Astrocyte of the cerebellum (primary cell): ENCODE measurements at regions not wholly inside any gene's neighbourhood (a gene's known extent, or its start where the extent isn't known, plus 50 kb on each side); places are given as distances from the start of the nearest gene placed in this dataset.

Experiments used
- DNase-seq: peaks from one replicate; pipeline ENCODE4 v3.0.0-alpha.2; 2011; ENCODE audit warnings: low read depth
- H3K4me3 ChIP-seq: 2 replicates; pipeline ENCODE4 v1.5.1; 2011; ENCODE audit warnings: mild to moderate bottlenecking, low read depth, low read length, moderate library complexity
- CTCF ChIP-seq: IDR thresholded peaks from 2 replicates; pipeline ENCODE4 v1.5.1; 2012; ENCODE audit warnings: low read length, low read depth, moderate library complexity, mild to moderate bottlenecking; ENCODE audit errors: missing control alignments
- in situ Hi-C: cut with HindIII; loops from 2 replicates; pipeline ENCODE4 v1.10.0; 2017; ENCODE audit warnings: low sequenced_read_pairs

- in situ Hi-C loops: no loop called here
- TF ChIP-seq CTCF: no peak
- DNase-seq: no peak
- no peak overlapping the region for H3K4me3 ChIP-seq
These were observed 135.4 kb downstream of the TMEM17 start for GRCh38 chr2:62370321-62371250.

GRCh38 chr2:62369541-62370202, 136.3 kb downstream of the TMEM17 start:
- TF ChIP-seq CTCF: no peak
- in situ Hi-C loops: no loop called here
- no peak overlapping the region for H3K4me3 ChIP-seq
- DNase-seq: no peak

DNA sequence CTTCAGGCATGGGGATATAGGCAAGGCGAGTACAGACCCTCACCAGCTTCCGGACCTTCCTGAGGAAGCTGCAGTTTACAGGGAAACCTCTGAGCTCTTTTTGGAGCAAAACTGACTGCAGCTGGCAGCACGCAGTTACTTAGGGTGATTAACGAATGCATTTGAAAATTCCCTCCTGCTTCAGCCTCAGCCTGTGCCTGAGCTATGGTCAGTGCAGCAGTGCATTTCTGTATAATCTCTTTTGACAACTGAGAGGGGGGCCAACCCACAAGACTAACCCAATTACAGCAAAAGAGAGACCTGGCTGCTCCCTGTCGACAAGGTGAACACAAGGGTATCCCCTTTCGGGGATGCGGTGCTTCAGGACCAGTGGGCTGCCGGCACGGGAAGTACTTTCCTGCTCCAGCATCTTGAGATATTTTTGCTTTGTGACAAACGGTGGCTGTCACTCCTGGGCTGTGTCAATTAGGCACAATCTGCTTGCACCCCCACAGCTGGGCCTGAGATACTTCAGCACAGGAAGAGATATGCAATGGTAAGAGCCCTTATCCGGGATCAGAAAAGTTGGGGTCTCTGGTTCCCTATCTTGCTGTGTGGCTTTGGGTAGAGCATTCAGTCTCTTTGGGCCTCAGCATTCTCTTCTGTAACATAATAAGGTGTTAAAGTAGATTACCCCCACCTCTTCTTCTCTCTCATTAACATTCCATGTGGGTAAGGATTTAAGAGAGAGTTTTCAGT, 141.0 kb downstream of the TMEM17 start:
- H3K4me3 ChIP-seq: no peak overlapping the region
- TF ChIP-seq CTCF: no peak
- in situ Hi-C loops: no loop called here
- no peak for DNase-seq

GRCh38 chr2:62363166-62363565, 142.8 kb downstream of the TMEM17 start:
- no peak overlapping the region for H3K4me3 ChIP-seq
- no peak for DNase-seq
- in situ Hi-C loops: no loop called here
- TF ChIP-seq CTCF: no peak

- in situ Hi-C loops: no loop called here
These were observed 143.4 kb downstream of the TMEM17 start for GRCh38 chr2:62362561-62362960.

More at GRCh38 chr2:62362561-62362960, 143.4 kb downstream of the TMEM17 start:
- no peak for DNase-seq
- no peak for TF ChIP-seq CTCF
- H3K4me3 ChIP-seq: no peak overlapping the region
